Gastrocnemius medialis (tissue), 4 donors: ENCODE measurements at regions not wholly inside any gene's neighbourhood (a gene's known extent, or its start where the extent isn't known, plus 50 kb on each side); places are given as distances from the start of the nearest gene placed in this dataset.

Source experiments
- POLR2A ChIP-seq, 2 donors: fragments of 450-650 bp; IDR thresholded peaks; one replicate each; pipeline ENCODE4 v1.6.1; 2017; ENCODE audit warnings: antibody characterized with exemption in 2 of 2, mild to moderate bottlenecking in 2 of 2, moderate library complexity in 2 of 2
- TF ChIP-seq, protein P1 (sequence below), 5 experiments: fragments of 450-650 bp in 3 of 5; fragments of 200-600 bp in 2 of 5; sonication (generic) in 2 of 5; IDR thresholded peaks in 4 of 5; conservative IDR thresholded peaks in 1 of 5; 1 replicate in 4 of 5; 2 replicates in 1 of 5; pipeline ENCODE4 v1.5.1; 2016 to 2019; ENCODE audit warnings: antibody characterized with exemption in 5 of 5, mild to moderate bottlenecking in 3 of 5, moderate library complexity in 3 of 5

DNA sequence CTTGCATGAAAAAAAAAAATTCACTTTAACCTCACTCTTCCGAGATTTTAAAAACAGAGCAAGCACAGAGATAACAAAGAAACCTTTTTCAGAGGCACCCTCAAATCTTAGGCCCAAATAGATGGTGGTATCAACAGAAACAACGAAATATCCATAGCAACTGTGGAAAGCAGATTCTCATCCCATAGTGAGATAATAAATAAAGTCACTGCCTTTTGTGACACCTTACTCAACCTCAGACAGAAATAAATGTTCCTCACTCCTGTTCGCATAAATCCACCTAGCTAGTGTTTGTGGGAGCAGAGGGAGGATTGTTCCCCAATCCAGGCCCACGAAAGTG, 60.9 kb upstream of the RTN4 start:
- no peak for TF ChIP-seq POLR2A (IDR thresholded peaks at IDR 0.05)
- TF ChIP-seq, protein P1, sequence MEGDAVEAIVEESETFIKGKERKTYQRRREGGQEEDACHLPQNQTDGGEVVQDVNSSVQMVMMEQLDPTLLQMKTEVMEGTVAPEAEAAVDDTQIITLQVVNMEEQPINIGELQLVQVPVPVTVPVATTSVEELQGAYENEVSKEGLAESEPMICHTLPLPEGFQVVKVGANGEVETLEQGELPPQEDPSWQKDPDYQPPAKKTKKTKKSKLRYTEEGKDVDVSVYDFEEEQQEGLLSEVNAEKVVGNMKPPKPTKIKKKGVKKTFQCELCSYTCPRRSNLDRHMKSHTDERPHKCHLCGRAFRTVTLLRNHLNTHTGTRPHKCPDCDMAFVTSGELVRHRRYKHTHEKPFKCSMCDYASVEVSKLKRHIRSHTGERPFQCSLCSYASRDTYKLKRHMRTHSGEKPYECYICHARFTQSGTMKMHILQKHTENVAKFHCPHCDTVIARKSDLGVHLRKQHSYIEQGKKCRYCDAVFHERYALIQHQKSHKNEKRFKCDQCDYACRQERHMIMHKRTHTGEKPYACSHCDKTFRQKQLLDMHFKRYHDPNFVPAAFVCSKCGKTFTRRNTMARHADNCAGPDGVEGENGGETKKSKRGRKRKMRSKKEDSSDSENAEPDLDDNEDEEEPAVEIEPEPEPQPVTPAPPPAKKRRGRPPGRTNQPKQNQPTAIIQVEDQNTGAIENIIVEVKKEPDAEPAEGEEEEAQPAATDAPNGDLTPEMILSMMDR (IDR thresholded peaks at IDR 0.05 in 4 of 5, conservative IDR thresholded peaks at IDR 0.05 in 1 of 5), result no peak
